ENCODE measurements at regions not wholly inside any gene's neighbourhood (a gene's known extent, or its start where the extent isn't known, plus 50 kb on each side); places are given as distances from the start of the nearest gene placed in this dataset.

DNA sequence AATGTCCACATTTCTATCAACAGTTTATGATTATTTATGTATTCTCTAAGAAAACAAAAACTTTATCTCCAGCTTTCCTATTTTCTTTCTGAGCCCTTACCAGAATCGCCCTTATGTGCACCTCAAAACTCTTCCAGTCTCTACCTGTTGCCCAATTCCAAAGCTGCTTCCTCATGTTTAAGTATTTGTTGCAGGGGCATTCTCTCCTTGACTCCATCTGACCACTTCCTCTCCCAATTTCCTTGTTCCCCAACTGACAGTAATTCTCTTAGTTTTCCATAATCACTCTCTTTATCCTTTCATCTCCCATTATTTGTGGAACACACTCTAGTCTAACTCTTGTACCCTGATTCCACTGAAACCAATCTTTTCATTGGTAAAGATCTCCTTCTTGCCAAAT lies 105.4 kb upstream of the RBBP8 start:
- TF ChIP-seq, protein P1, sequence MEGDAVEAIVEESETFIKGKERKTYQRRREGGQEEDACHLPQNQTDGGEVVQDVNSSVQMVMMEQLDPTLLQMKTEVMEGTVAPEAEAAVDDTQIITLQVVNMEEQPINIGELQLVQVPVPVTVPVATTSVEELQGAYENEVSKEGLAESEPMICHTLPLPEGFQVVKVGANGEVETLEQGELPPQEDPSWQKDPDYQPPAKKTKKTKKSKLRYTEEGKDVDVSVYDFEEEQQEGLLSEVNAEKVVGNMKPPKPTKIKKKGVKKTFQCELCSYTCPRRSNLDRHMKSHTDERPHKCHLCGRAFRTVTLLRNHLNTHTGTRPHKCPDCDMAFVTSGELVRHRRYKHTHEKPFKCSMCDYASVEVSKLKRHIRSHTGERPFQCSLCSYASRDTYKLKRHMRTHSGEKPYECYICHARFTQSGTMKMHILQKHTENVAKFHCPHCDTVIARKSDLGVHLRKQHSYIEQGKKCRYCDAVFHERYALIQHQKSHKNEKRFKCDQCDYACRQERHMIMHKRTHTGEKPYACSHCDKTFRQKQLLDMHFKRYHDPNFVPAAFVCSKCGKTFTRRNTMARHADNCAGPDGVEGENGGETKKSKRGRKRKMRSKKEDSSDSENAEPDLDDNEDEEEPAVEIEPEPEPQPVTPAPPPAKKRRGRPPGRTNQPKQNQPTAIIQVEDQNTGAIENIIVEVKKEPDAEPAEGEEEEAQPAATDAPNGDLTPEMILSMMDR (IDR thresholded peaks at IDR 0.05; ENCODE audit: borderline replicate concordance, extremely low read depth, low read length, poor library complexity, severe bottlenecking): no peak
- no peak for TF ChIP-seq EZH2 (IDR thresholded peaks at IDR 0.05; ENCODE audit: borderline replicate concordance, low read depth, low read length, severe bottlenecking)

All from DND-41 (cell line).